PC-9 (cell line): ENCODE measurements at regions not wholly inside any gene's neighbourhood (a gene's known extent, or its start where the extent isn't known, plus 50 kb on each side); places are given as distances from the start of the nearest gene placed in this dataset.

Experiments used
- BruUV-seq: library from RNA; stranded (reverse); fragments of 400-500 nt; replicated peaks from 2 replicates; lab custom pipeline; 2021; lab: Mats Ljungman, UMichigan
- CTCF ChIA-PET: fragments of 300-600 bp; sonication (Branson Sonifier 250); formaldehyde crosslinking; loops from one replicate; lab custom pipeline; 2022; ENCODE audit warnings: antibody characterized with exemption; lab: Charles Lee
- POLR2A ChIA-PET: fragments of 300-600 bp; sonication (Branson Sonifier 250); formaldehyde crosslinking; loops from one replicate; lab custom pipeline; 2022; ENCODE audit warnings: antibody characterized with exemption; ENCODE audit not compliant: unreplicated experiment; lab: Charles Lee
- DNase-seq, 2 experiments: peaks; one replicate each; pipeline versions ENCODE4 v3.0.0 to v3.0.0-alpha.2; 2015 to 2022; ENCODE audit warnings: mixed read lengths in 1 of 2
- H2AFZ ChIP-seq: fragments of 200-600 bp; sonication (generic); 2 replicates; pipeline ENCODE4 v1.8.1; 2017; ENCODE audit warnings: antibody characterized with exemption
- H3F3A ChIP-seq: fragments of 200-600 bp; sonication (generic); 2 replicates; pipeline ENCODE4 v1.8.1; 2017; ENCODE audit warnings: antibody characterized with exemption, mild to moderate bottlenecking, low read depth; ENCODE audit not compliant: insufficient read depth
- H3K27ac ChIP-seq: fragments of 200-600 bp; sonication (generic); 2 replicates; pipeline ENCODE4 v1.6.1; 2016; ENCODE audit warnings: mixed run types
- H3K27me3 ChIP-seq: fragments of 200-600 bp; sonication (generic); 2 replicates; pipeline ENCODE4 v1.6.1; 2016; ENCODE audit warnings: low read depth, mixed run types; ENCODE audit not compliant: insufficient read depth
- H3K36me3 ChIP-seq: fragments of 200-600 bp; sonication (generic); 2 replicates; pipeline ENCODE4 v1.6.1; 2016; ENCODE audit warnings: low read depth, mixed run types
- H3K4me1 ChIP-seq: fragments of 200-600 bp; sonication (generic); replicated peaks from 2 replicates; pipeline ENCODE4 v1.6.1; 2016; ENCODE audit warnings: mixed run types; ENCODE audit not compliant: insufficient read depth
- H3K4me2 ChIP-seq: fragments of 200-600 bp; sonication (generic); 2 replicates; pipeline ENCODE4 v1.6.1; 2017; ENCODE audit warnings: mixed run types
- H3K4me3 ChIP-seq: fragments of 200-600 bp; sonication (generic); 2 replicates; pipeline ENCODE4 v1.6.1; 2016; ENCODE audit warnings: mixed run types
- H3K79me2 ChIP-seq: fragments of 200-600 bp; sonication (generic); 2 replicates; pipeline ENCODE4 v1.6.1; 2017; ENCODE audit warnings: low read depth, mixed run types
- H3K9me2 ChIP-seq: fragments of 200-600 bp; sonication (generic); 2 replicates; pipeline ENCODE4 v1.8.1; 2017; ENCODE audit warnings: mild to moderate bottlenecking; ENCODE audit not compliant: insufficient read depth
- H3K9me3 ChIP-seq: fragments of 200-600 bp; sonication (generic); 2 replicates; pipeline ENCODE4 v1.8.1; 2016; ENCODE audit warnings: low read depth; ENCODE audit not compliant: insufficient read depth
- H4K20me1 ChIP-seq: fragments of 200-600 bp; sonication (generic); 2 replicates; pipeline ENCODE4 v1.8.1; 2017; ENCODE audit not compliant: insufficient read depth
- CTCF ChIP-seq: fragments of 200-600 bp; sonication (generic); conservative IDR thresholded peaks from 2 replicates; pipeline ENCODE4 v1.6.1; 2017; ENCODE audit warnings: mixed run types, antibody characterized with exemption, mild to moderate bottlenecking, moderate library complexity
- EZH2 ChIP-seq: fragments of 200-600 bp; sonication (generic); IDR thresholded peaks from 2 replicates; pipeline ENCODE4 v1.8.0; 2017; ENCODE audit warnings: antibody characterized with exemption, low read depth
- intact Hi-C: fragments of 100-400 bp; cut with micrococcal nuclease; formaldehyde crosslinking; loops from one replicate; pipeline ENCODE4 v1.10.0; 2022; ENCODE audit not compliant: unreplicated experiment

DNA sequence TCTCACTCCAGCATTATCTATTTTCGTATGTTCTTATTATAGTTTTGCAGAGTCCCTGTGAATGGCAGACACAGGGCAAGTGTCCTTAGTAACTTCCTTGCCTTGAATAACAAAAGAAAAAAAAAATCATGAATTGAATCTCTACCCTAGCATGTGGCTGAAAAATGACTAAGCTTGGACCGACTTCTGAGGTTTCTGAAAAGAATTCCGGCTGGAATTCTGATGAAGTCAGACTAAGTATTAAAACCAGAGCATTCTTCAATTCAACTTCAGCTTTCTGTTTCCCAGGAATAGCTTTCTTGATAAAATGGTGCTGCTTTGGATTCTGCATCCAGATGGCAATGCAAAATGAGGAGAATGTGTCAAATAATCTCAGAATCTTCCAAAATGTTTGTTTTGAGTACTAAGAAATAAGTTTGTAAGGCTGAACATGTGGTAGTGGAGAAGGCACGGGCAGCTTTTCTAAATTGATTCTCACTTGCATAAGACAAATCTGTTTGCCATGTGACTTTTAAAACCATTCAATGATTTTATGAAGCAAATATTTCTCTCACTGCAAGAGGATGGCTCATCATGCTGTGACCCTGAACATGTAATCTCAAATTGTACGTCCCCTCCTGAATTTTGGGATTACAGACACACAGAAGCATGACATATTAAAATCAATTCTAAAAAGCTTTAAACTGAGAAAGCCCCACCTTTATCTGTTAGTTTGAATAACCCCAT, 1462.8 kb upstream of the LRRTM1 start:
- no peaks in the 10 kb centered on the region for H3K4me1 ChIP-seq
- H3K79me2 ChIP-seq, result no peaks in the 10 kb centered on the region
- intact Hi-C loops, result no loop called here
- DNase-seq, result no peak
- no peak overlapping the region for H2AFZ ChIP-seq
- no peak overlapping the region for H3K27ac ChIP-seq
- H3K36me3 ChIP-seq, result no peaks in the 10 kb centered on the region
- CTCF ChIA-PET, result no interaction called here
- H3K27me3 ChIP-seq, result no peaks in the 10 kb centered on the region
- POLR2A ChIA-PET, result no interaction called here
- no peak overlapping the region for H3K4me3 ChIP-seq
- H4K20me1 ChIP-seq, result 0 out of 2 replicates have a peak, but pooled peaks cover 3% of the 10 kb centered on the region
- H3K4me2 ChIP-seq, result no peak overlapping the region
- H3K9me3 ChIP-seq, result no peaks in the 10 kb centered on the region
- TF ChIP-seq CTCF, result no peak
- H3K9me2 ChIP-seq, result no peaks in the 10 kb centered on the region
- BruUV-seq, result no TSS peak
- H3F3A ChIP-seq, result no peaks in the 10 kb centered on the region

DNA sequence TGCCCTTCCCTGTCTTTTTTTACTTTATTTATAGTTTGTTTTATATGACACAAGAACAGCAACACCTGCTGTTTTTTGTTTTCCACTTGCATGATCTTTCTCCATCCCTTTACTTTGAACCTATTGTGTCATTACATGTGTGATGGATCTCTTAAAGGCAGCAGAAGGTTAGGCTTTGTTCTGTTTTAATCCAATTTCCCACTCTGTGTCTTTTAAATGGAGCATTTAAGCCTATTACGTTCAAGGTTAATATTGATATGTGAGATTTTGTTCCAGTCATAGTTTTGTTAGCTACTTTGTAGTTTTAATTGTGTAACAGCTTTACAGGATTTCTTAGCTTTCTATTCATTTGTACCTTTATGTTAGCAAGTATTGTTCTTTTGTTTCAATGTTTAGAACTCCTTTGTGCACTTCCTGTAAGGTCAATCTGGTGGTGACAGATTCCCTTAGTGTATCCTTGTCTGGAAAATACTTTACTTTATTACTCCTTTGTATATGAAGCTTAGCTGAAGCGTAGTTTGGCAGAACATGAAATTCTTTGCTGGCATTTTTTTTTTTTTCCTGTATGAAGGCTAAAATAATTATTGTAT, 1443.0 kb upstream of the LRRTM1 start:
- H3K36me3 ChIP-seq, result no peaks in the 10 kb centered on the region
- H3K4me1 ChIP-seq, result no peaks in the 10 kb centered on the region
- H3K9me2 ChIP-seq, result no peaks in the 10 kb centered on the region
- no peak for DNase-seq
- no peak overlapping the region for H3K4me2 ChIP-seq
- POLR2A ChIA-PET, result no interaction called here
- no peaks in the 10 kb centered on the region for H3F3A ChIP-seq
- no peaks in the 10 kb centered on the region for H3K79me2 ChIP-seq
- peaks cover 5% of the 10 kb centered on the region; the same call in 1 of the 2 replicates for H3K9me3 ChIP-seq
- no peak overlapping the region for H3K27ac ChIP-seq
- no peaks in the 10 kb centered on the region; the same call in 1 of the 2 replicates for H4K20me1 ChIP-seq
- CTCF ChIA-PET, result no interaction called here
- intact Hi-C loops, result no loop called here
- BruUV-seq, result no TSS peak
- no peaks in the 10 kb centered on the region for H3K27me3 ChIP-seq
- no peak overlapping the region for H3K4me3 ChIP-seq
- H2AFZ ChIP-seq, result no peak overlapping the region
- TF ChIP-seq CTCF, result no peak
- no peak for TF ChIP-seq EZH2

- BruUV-seq, result no TSS peak
- Histone ChIP-seq H3K36me3 (no peaks in the 10 kb centered on the region), H3K4me3 (no peak overlapping the region), H3K4me2 (no peak overlapping the region), H3K79me2 (no peaks in the 10 kb centered on the region), H2AFZ (no peak overlapping the region), H3K27me3 (no peaks in the 10 kb centered on the region), H3K9me2 (no peaks in the 10 kb centered on the region), H3K4me1 (no peaks in the 10 kb centered on the region), H4K20me1 (no peaks in the 10 kb centered on the region), H3K27ac (no peak overlapping the region), H3K9me3 (peaks cover under 1% of the 10 kb centered on the region; the same call in 1 of the 2 replicates), H3F3A (no peaks in the 10 kb centered on the region)
- no peak for TF ChIP-seq CTCF
- no peak for TF ChIP-seq EZH2
- ChIA-PET CTCF (no interaction called here), POLR2A (no interaction called here)
- DNase-seq, result no peak
- intact Hi-C loops, result no loop called here
Observed at GRCh38 chr2:81739966-81740365, 1435.4 kb upstream of the LRRTM1 start.
